ENCODE measurements at regions not wholly inside any gene's neighbourhood (a gene's known extent, or its start where the extent isn't known, plus 50 kb on each side); places are given as distances from the start of the nearest gene placed in this dataset.

DNA sequence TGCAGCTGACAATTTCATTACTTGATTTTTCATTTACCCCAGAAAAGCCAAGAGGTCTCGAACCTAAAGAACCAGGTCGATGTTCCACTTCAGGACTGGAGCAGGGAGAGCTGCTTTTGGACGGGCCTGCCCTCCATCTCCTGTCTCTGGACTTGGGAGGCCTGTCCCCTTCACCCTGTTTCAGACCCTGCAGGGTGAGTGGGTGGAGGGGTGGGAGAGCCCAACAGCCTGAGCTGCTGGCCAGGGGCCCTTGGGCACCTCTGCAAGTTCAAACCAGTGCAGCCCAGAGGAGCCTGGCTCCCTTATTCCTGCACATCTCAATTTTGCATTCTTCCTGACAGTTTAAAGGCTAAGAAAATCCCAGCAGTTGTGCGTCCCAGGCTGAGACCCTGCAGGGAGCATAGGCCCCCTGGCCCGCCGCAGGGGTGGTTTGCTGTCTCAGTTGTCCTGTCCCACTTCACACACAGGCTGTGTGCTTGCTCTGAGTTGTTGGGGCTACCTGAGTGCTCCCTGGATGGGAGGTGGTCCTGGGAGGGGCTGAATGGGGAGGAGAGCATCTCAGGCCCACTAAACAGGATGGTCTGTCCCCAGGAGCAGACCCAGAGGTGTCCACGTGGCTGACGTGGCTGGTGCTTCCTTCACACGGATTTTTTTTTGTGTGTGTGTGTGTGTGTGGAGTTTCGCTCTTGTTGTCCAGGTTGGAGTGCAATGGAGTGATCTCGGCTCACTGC, 443.7 kb downstream of the PTPRU start:
- peak in 1 of 2 donors; percentile 49 for DNase-seq
- Histone ChIP-seq H3K27ac (no peak overlapping the region), H3K9me3 (no peaks in the 10 kb centered on the region), H3K4me1 (no peaks in the 10 kb centered on the region), H3K36me3 (no peaks in the 10 kb centered on the region), H3K4me3 (no peak overlapping the region), H3K27me3 (peaks cover 0 to 32% of the 10 kb centered on the region in 2 donors)
- intact Hi-C loops (cut with DNase I; ENCODE audit: low total_unique reads), result no loop called here
- TF ChIP-seq, protein P1, sequence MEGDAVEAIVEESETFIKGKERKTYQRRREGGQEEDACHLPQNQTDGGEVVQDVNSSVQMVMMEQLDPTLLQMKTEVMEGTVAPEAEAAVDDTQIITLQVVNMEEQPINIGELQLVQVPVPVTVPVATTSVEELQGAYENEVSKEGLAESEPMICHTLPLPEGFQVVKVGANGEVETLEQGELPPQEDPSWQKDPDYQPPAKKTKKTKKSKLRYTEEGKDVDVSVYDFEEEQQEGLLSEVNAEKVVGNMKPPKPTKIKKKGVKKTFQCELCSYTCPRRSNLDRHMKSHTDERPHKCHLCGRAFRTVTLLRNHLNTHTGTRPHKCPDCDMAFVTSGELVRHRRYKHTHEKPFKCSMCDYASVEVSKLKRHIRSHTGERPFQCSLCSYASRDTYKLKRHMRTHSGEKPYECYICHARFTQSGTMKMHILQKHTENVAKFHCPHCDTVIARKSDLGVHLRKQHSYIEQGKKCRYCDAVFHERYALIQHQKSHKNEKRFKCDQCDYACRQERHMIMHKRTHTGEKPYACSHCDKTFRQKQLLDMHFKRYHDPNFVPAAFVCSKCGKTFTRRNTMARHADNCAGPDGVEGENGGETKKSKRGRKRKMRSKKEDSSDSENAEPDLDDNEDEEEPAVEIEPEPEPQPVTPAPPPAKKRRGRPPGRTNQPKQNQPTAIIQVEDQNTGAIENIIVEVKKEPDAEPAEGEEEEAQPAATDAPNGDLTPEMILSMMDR (IDR thresholded peaks at IDR 0.05), result no peak

DNA sequence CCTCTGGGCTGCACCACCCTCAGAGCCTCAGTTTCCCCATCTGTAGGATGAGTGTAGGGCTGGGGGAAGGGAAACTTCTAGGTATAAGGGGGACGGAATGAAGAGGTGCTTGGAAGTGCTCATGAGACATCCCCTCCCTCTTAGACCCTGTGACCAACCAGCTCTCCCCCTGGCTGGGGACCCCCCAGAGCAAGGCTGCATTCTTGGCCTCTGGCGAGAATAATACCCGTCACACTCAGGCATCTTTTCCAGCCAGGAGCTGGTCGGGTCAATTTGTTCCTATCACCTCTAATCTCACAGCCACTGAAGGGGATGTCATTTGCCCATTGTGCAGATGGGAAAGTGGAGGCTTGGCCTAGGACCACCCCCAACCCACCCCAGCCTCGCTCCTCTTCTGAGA, 443.0 kb downstream of the PTPRU start:
- Histone ChIP-seq H3K36me3 (no peaks in the 10 kb centered on the region), H3K27me3 (peaks cover 0 to 25% of the 10 kb centered on the region in 2 donors), H3K27ac (no peak overlapping the region), H3K9me3 (no peaks in the 10 kb centered on the region), H3K4me1 (no peaks in the 10 kb centered on the region), H3K4me3 (no peak overlapping the region)
- TF ChIP-seq, protein P1 (IDR thresholded peaks at IDR 0.05), result no peak
- intact Hi-C loops (cut with DNase I; ENCODE audit: low total_unique reads), result no loop called here
- peak in 1 of 2 donors; percentile 32 for DNase-seq

DNA sequence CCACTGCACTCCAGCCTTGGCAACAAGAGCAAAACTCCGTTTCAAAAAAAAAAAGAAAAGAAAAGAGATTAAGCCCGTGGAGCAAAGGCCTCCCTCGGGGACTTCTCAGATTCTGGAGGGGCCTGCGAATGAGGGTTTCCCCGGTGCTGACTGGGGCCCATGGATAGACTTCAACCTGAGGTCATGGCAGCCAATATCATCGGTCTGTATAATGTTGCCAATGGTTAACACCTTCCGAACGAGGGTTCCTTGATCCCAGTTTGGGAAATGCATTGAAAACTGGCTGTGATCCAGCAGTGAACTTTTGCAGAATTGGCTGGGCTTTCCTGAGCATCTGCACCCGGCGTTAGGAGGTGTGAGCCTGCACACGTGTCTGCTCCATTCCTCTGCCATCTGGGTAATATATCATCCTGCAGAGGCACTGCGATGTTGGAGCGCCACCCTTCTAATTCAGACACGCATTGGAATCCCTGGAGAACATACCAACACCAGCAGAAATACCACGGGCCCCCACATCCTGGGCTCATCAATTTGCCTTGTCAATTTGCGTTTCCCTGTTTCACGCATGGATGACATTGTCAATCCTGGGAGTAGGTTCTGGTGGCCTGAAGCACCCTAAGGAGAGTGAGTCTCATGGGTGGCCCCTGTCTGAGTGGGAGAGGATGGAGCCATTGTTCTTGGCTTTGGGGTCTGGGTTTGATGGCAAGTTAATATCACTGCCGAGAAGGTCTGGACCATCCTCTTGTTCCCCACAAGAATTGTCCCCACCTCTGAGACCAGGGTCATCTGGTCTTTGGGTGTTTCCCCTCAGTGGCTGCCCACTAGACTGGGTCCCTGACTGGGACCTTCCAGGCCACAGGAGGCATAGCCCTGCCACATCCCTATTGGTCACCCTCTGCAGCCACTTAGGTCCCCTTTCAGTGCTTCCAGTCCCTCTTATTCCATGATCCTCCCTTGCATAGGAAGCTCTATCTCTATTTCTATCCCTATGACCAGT, 441.0 kb downstream of the PTPRU start:
- peaks cover 0 to 18% of the 10 kb centered on the region in 2 donors for H3K27me3 ChIP-seq
- H3K9me3 ChIP-seq, result no peaks in the 10 kb centered on the region
- no peak overlapping the region for H3K27ac ChIP-seq
- no peaks in the 10 kb centered on the region for H3K4me1 ChIP-seq
- H3K36me3 ChIP-seq, result no peaks in the 10 kb centered on the region
- TF ChIP-seq, protein P1 (IDR thresholded peaks at IDR 0.05), result no peak
- peak in 1 of 2 donors; percentile 31 for DNase-seq
- intact Hi-C loops (cut with DNase I; ENCODE audit: low total_unique reads), result no loop called here
- H3K4me3 ChIP-seq, result no peak overlapping the region

DNA sequence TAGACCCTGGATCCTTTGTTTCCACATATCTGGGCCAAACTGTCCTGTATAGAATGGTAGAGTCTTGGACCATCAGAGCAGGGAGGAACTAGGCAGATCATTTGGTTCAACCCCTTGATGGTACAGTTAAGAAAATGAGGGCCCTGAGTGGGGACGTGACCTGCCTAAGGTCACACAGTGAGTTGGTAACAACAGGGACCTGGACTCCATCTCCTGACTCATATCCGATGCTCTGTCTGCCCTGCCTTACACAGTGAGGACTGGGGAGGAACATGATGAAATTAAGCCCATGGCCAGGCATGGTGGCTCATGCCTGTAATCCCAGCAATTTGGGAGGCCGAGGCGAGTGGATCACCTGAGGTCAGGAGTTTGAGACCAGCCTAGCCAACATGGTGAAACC, 440.2 kb downstream of the PTPRU start:
- no peak for DNase-seq
- intact Hi-C loops (cut with DNase I; ENCODE audit: low total_unique reads), result no loop called here
- TF ChIP-seq, protein P1 (IDR thresholded peaks at IDR 0.05), result no peak

DNA sequence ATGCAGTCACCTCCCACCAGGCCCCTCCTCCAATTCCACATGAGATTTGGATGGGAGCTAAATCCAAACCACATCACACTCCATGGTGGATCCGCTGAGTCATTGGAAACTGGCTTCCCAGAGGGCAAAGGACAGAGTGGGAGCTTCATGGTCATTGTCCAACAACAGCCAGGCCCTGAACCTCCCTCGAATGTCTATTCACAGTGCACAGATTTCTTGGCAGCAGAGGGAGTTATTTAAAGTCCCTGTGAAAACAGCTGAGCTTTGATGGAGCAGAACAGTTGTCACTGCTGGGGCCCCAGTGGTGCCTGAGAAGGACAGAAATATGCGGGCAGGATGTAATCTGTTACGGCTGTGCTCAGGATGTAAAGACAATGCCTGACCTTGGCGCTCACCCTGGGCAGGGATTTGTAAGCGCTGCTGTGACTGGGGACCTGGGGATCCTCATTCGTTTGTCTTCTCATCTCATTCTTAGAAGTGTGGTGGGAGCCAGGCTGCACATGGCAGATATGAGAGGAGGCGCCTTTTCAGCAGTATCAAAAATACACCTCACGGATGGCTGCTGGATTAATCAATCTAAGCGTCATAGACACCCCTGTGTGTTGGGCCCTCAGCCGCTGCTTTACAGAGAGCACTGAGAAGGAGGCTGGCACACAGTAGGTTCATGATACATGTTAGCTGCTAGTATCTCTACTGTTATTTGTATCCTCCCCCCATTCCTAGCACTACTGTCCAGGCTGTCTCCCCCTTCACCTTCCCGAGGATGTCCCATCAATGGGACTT, 439.4 kb downstream of the PTPRU start:
- Histone ChIP-seq H3K36me3 (no peaks in the 10 kb centered on the region), H3K4me3 (no peak overlapping the region), H3K4me1 (no peaks in the 10 kb centered on the region), H3K27me3 (peaks cover 0 to 26% of the 10 kb centered on the region in 2 donors), H3K9me3 (no peaks in the 10 kb centered on the region), H3K27ac (no peak overlapping the region)
- TF ChIP-seq, protein P1 (IDR thresholded peaks at IDR 0.05), result no peak
- intact Hi-C loops (cut with DNase I; ENCODE audit: low total_unique reads), result no loop called here
- peak in 1 of 2 donors; percentile 42 for DNase-seq

More for the DNA sequence above, 440.2 kb downstream of the PTPRU start:
- H3K27me3 ChIP-seq, result peaks cover 0 to 25% of the 10 kb centered on the region in 2 donors
- H3K27ac ChIP-seq, result no peak overlapping the region
- no peaks in the 10 kb centered on the region for H3K36me3 ChIP-seq
- H3K4me3 ChIP-seq, result no peak overlapping the region
- H3K4me1 ChIP-seq, result no peaks in the 10 kb centered on the region
- H3K9me3 ChIP-seq, result no peaks in the 10 kb centered on the region

Measured in tibial artery (tissue), 4 donors.